SK-N-SH (cell line): ENCODE measurements at regions not wholly inside any gene's neighbourhood (a gene's known extent, or its start where the extent isn't known, plus 50 kb on each side); places are given as distances from the start of the nearest gene placed in this dataset.

Experiments
- POLR2AphosphoS5 ChIP-seq: IDR thresholded peaks from 2 replicates; pipeline ENCODE4 v1.6.1; 2012; ENCODE audit warnings: low read depth, low read length
- TF ChIP-seq, protein P1 (sequence below): IDR thresholded peaks from 2 replicates; pipeline ENCODE4 v1.4.0; 2012; ENCODE audit warnings: low read depth, borderline replicate concordance

DNA sequence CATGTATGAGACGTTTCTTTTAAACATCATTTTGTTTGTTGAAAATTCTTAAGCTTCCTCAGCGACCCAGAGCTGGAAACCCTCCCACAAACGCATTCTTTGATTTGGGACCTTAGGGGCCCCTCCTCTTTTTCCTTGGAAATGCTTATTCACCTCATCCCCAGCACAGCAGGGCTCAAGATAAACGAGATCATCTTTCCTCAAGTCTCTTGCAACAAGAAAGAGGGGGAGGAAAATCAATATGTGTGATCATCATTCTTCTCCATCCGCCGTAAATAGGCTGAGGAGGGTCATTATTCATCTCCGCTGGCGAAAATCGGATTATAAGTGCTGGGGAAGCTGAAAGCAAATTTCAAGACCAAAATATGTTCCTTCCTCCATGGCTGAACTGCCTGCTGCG lies 1415.2 kb downstream of the AACS start:
- TF ChIP-seq, protein P1, sequence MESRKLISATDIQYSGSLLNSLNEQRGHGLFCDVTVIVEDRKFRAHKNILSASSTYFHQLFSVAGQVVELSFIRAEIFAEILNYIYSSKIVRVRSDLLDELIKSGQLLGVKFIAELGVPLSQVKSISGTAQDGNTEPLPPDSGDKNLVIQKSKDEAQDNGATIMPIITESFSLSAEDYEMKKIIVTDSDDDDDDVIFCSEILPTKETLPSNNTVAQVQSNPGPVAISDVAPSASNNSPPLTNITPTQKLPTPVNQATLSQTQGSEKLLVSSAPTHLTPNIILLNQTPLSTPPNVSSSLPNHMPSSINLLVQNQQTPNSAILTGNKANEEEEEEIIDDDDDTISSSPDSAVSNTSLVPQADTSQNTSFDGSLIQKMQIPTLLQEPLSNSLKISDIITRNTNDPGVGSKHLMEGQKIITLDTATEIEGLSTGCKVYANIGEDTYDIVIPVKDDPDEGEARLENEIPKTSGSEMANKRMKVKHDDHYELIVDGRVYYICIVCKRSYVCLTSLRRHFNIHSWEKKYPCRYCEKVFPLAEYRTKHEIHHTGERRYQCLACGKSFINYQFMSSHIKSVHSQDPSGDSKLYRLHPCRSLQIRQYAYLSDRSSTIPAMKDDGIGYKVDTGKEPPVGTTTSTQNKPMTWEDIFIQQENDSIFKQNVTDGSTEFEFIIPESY = no peak
- TF ChIP-seq POLR2AphosphoS5 = no peak
